ENCODE measurements at regions not wholly inside any gene's neighbourhood (a gene's known extent, or its start where the extent isn't known, plus 50 kb on each side); places are given as distances from the start of the nearest gene placed in this dataset.
A peak's percentile ranks its signal among the peaks of the same experiment; 100 is the strongest.

- ChIA-PET POLR2A (no interaction called here), CTCF (interaction anchor here (1.0 kb wide), 1 partner anchor 236 kb away, joined by 3 read pairs; no protein-coding TSS in a partner anchor), RAD21 (ENCODE audit: low non-redundant PET in 1 of 2, low total read pairs in 2 of 2, uncharacterized antibody in 2 of 2, unreplicated experiment in 2 of 2) (no interaction called here)
- Histone ChIP-seq H3K79me2 (ENCODE audit: insufficient read depth, low read length) (no peaks in the 10 kb centered on the region), H3K9ac (ENCODE audit: low read length) (no peak overlapping the region), H3K27me3 (ENCODE audit: insufficient read depth, low read length) (no peaks in the 10 kb centered on the region), H2AFZ (ENCODE audit: low read depth, low read length, poor library complexity, severe bottlenecking) (peak overlapping the region; percentile 15), H3K4me3 (replicated peaks in 1 of 2; ENCODE audit: low read depth in 1 of 2, low read length in 2 of 2) (no peak overlapping the region), H3K36me3 (ENCODE audit: control insufficient read depth in 1 of 2, insufficient read depth in 2 of 2, low read length in 2 of 2) (no peaks in the 10 kb centered on the region), H4K20me1 (ENCODE audit: insufficient read depth) (no peaks in the 10 kb centered on the region), H3K27ac (ENCODE audit: low read depth, low read length) (no peak overlapping the region), H3K9me3 (ENCODE audit: control insufficient read depth in 1 of 2, insufficient read depth in 1 of 2, low read depth in 1 of 2, low read length in 2 of 2) (no peaks in the 10 kb centered on the region; a peak in 1 of 4 replicates), H3K4me2 (ENCODE audit: low read length) (no peak overlapping the region), H3K4me1 (ENCODE audit: control insufficient read depth in 1 of 2, insufficient read depth in 2 of 2, low read length in 2 of 2) (no peaks in the 10 kb centered on the region), H3K9me2 (ENCODE audit: insufficient read depth) (no peaks in the 10 kb centered on the region)
- ATAC-seq (no peak), DNase-seq (ENCODE audit: low read depth, low spot score) (no peak)
- BruUV-seq (replicated peaks): no TSS peak
- intact Hi-C loops (cut with micrococcal nuclease): no loop called here
- TF ChIP-seq, protein P1, sequence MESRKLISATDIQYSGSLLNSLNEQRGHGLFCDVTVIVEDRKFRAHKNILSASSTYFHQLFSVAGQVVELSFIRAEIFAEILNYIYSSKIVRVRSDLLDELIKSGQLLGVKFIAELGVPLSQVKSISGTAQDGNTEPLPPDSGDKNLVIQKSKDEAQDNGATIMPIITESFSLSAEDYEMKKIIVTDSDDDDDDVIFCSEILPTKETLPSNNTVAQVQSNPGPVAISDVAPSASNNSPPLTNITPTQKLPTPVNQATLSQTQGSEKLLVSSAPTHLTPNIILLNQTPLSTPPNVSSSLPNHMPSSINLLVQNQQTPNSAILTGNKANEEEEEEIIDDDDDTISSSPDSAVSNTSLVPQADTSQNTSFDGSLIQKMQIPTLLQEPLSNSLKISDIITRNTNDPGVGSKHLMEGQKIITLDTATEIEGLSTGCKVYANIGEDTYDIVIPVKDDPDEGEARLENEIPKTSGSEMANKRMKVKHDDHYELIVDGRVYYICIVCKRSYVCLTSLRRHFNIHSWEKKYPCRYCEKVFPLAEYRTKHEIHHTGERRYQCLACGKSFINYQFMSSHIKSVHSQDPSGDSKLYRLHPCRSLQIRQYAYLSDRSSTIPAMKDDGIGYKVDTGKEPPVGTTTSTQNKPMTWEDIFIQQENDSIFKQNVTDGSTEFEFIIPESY (IDR thresholded peaks at IDR 0.05; ENCODE audit: extremely low read depth, insufficient replicate concordance, low read length): no peak
- TF ChIP-seq CBX3 (IDR thresholded peaks at IDR 0.05; ENCODE audit: low read depth) (no peak), JUND (IDR thresholded peaks at IDR 0.05) (no peak), RAD21 (IDR thresholded peaks at IDR 0.05; ENCODE audit: low read depth) (no peak), FOSL1 (IDR thresholded peaks at IDR 0.05; ENCODE audit: low read depth) (no peak), SP1 (IDR thresholded peaks at IDR 0.05; ENCODE audit: low read depth) (no peak), ZNF274 (IDR thresholded peaks at IDR 0.05; ENCODE audit: low read depth, low read length) (no peak), MAX (IDR thresholded peaks at IDR 0.05) (no peak), CEBPB (IDR thresholded peaks at IDR 0.05; ENCODE audit: low read depth) (no peak)
- TF ChIP-seq, protein P2, sequence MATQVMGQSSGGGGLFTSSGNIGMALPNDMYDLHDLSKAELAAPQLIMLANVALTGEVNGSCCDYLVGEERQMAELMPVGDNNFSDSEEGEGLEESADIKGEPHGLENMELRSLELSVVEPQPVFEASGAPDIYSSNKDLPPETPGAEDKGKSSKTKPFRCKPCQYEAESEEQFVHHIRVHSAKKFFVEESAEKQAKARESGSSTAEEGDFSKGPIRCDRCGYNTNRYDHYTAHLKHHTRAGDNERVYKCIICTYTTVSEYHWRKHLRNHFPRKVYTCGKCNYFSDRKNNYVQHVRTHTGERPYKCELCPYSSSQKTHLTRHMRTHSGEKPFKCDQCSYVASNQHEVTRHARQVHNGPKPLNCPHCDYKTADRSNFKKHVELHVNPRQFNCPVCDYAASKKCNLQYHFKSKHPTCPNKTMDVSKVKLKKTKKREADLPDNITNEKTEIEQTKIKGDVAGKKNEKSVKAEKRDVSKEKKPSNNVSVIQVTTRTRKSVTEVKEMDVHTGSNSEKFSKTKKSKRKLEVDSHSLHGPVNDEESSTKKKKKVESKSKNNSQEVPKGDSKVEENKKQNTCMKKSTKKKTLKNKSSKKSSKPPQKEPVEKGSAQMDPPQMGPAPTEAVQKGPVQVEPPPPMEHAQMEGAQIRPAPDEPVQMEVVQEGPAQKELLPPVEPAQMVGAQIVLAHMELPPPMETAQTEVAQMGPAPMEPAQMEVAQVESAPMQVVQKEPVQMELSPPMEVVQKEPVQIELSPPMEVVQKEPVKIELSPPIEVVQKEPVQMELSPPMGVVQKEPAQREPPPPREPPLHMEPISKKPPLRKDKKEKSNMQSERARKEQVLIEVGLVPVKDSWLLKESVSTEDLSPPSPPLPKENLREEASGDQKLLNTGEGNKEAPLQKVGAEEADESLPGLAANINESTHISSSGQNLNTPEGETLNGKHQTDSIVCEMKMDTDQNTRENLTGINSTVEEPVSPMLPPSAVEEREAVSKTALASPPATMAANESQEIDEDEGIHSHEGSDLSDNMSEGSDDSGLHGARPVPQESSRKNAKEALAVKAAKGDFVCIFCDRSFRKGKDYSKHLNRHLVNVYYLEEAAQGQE (IDR thresholded peaks at IDR 0.05; ENCODE audit: low read depth): no peak
These were observed 954.6 kb upstream of the MANEA start for GRCh38 chr6:94622783-94623182.

All from HCT116 (cell line).